ENCODE measurements at regions not wholly inside any gene's neighbourhood (a gene's known extent, or its start where the extent isn't known, plus 50 kb on each side); places are given as distances from the start of the nearest gene placed in this dataset. TPM values are rescaled to one million over a fixed set of nuclear protein-coding genes. Genes with fewer than 3 reads are reported as not detected.

GRCh38 chr13:21316376-21316775, 139.9 kb downstream of the MRPL57 start:
- TF ChIP-seq CTCF (IDR thresholded peaks at IDR 0.05; ENCODE audit: insufficient read depth, low read length), result no peak
- no peak overlapping the region for H3K4me3 ChIP-seq (ENCODE audit: low read depth, low read length)
- DNase-seq (ENCODE audit: low read depth), result no peak

GRCh38 chr13:21318891-21319532, 140.1 kb downstream of the ZDHHC20 start:
- no peak for DNase-seq (ENCODE audit: low read depth)
- no peak for TF ChIP-seq CTCF (IDR thresholded peaks at IDR 0.05; ENCODE audit: insufficient read depth, low read length)
- H3K4me3 ChIP-seq (ENCODE audit: low read depth, low read length), result no peak overlapping the region

- DNase-seq (ENCODE audit: low read depth), result no peak
- no peak for TF ChIP-seq CTCF (IDR thresholded peaks at IDR 0.05; ENCODE audit: insufficient read depth, low read length)
Measured at GRCh38 chr13:21319869-21320641, 139.0 kb downstream of the ZDHHC20 start.

GRCh38 chr13:21320642-21321034, 138.5 kb downstream of the ZDHHC20 start:
- no peak overlapping the region for H3K4me3 ChIP-seq (ENCODE audit: low read depth, low read length)
- no peak for DNase-seq (ENCODE audit: low read depth)
- no peak for TF ChIP-seq CTCF (IDR thresholded peaks at IDR 0.05; ENCODE audit: insufficient read depth, low read length)

More at GRCh38 chr13:21319869-21320641, 139.0 kb downstream of the ZDHHC20 start:
- no peak overlapping the region for H3K4me3 ChIP-seq (ENCODE audit: low read depth, low read length)

DNA sequence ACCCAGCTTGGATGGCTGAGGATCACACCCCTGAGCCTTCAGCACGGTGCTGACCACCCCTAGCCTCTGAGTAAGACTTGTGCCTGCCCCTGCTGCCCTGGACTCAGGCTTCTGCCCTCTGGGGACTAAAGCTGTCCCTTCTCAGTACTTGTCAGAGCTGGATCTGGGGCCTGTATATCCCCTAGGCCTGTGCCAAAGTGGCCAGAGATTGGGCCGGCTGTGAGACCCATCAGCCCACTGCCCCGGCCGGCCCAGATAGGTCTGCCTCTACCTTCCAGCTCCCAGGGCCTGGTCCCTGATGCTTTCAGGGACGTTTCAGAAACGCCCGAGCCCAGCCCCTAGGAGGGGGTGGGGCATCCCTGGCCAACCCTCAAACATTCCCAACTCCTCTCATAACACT, 137.8 kb downstream of the ZDHHC20 start:
- no peak overlapping the region for H3K4me3 ChIP-seq (ENCODE audit: low read depth, low read length)
- no peak for TF ChIP-seq CTCF (IDR thresholded peaks at IDR 0.05; ENCODE audit: insufficient read depth, low read length)
- DNase-seq (ENCODE audit: low read depth), result no peak

- DNase-seq (ENCODE audit: low read depth), result no peak
- TF ChIP-seq CTCF (IDR thresholded peaks at IDR 0.05; ENCODE audit: insufficient read depth, low read length), result no peak
- no peak overlapping the region for H3K4me3 ChIP-seq (ENCODE audit: low read depth, low read length)
Measured at GRCh38 chr13:21322327-21322965, 136.7 kb downstream of the ZDHHC20 start.

Small RNA genes in the stretch of these regions (small RNA-seq; reads per million reads assigned to genes)
- gene AL158032.2, result not detected

Data from fibroblast of the aortic adventitia (primary cell).